ENCODE measurements at regions not wholly inside any gene's neighbourhood (a gene's known extent, or its start where the extent isn't known, plus 50 kb on each side); places are given as distances from the start of the nearest gene placed in this dataset.

DNA sequence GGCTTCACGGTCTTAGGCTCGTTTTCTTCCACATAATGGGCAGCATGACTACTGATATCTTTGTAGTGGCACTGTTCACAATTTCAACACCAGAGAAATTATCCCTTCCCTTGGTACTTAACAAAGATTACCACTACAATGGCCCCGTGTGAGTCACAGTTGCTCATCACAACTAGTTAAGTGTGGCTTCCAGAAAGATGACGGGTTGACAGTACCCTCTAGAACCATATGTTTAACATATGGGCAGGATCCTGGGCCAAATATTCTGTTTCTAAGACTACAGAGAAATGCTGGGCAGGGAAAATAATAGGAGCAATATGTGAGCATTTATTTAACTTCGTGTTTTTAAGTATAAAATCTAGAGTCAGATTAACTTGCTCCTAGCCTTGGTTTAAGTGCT lies 780.1 kb upstream of the LINC00305 start:
- H3K27ac ChIP-seq: no peak overlapping the region
- TF ChIP-seq, protein P1, sequence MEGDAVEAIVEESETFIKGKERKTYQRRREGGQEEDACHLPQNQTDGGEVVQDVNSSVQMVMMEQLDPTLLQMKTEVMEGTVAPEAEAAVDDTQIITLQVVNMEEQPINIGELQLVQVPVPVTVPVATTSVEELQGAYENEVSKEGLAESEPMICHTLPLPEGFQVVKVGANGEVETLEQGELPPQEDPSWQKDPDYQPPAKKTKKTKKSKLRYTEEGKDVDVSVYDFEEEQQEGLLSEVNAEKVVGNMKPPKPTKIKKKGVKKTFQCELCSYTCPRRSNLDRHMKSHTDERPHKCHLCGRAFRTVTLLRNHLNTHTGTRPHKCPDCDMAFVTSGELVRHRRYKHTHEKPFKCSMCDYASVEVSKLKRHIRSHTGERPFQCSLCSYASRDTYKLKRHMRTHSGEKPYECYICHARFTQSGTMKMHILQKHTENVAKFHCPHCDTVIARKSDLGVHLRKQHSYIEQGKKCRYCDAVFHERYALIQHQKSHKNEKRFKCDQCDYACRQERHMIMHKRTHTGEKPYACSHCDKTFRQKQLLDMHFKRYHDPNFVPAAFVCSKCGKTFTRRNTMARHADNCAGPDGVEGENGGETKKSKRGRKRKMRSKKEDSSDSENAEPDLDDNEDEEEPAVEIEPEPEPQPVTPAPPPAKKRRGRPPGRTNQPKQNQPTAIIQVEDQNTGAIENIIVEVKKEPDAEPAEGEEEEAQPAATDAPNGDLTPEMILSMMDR (conservative IDR thresholded peaks at IDR 0.05): no peak

DNA sequence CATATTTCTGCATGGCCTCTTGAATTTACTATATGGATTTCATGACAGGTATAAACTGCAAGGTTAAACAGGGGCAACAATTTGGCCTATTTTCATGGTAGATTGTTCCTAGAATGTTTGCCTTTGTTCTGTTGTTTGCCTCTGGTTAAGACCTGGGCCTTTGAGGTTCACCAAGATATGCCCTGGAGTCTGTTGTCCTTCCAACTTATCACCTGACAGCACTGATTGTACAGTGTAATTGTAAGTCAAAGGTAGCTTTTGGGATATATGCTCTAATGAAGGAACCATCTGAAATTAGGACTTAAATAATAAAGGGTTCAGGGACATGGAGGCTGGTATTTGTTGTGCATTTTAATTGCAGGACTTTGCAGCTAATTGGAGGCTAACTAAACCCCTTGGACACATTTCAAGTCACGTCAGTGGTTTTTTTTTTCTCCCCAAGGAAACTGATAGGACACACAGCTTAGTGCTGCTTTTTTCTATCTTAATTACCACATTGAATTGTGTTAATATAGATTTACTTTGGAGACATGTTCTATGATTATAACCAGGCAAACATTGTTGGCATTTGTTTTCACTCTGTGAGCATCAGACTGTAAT lies 771.2 kb upstream of the LINC00305 start:
- no peak for TF ChIP-seq ZFX (IDR thresholded peaks at IDR 0.05)
- TF ChIP-seq, protein P1 (conservative IDR thresholded peaks at IDR 0.05): no peak
- no peak overlapping the region for H3K27ac ChIP-seq

DNA sequence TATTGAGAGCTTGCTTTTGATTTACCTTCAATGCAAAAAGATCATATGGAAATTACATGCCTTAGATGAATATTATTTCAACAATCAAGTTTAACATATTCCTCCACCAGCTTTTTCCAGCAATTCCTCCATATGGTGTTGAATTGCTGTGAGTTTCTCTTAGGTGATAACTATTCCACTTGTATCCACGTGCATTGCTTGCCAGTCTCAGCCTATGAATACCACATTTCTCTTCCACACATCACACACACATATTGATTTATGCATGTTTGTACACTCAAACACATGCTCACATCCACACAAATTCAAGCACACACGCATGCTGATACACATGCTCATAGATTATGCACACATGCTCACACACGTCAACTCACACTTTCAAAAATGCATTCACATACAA lies 770.0 kb upstream of the LINC00305 start:
- no peak overlapping the region for H3K27ac ChIP-seq
- TF ChIP-seq, protein P1 (conservative IDR thresholded peaks at IDR 0.05): no peak
- TF ChIP-seq ZFX (IDR thresholded peaks at IDR 0.05): no peak

DNA sequence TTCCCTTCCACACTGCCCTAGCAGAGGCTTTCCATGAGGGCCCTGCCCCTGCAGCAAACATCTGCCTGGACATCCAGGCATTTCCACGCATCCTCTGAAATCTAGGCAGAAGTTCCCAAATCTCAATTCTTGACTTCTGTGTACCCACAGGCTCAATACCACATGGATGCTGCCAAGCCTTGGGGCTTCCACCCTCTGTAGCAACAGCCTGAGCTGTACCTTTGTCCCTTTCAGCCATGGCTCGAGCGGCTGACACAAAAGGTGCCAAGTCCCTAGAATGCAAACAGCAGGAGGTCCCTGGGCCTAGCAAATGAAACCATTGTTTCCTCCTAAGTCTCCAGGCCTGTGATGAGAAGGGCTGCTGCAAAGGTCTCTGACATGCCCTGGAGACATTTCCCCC lies 744.5 kb upstream of the LINC00305 start:
- TF ChIP-seq ZFX (IDR thresholded peaks at IDR 0.05): no peak
- TF ChIP-seq, protein P1 (conservative IDR thresholded peaks at IDR 0.05): no peak
- no peak overlapping the region for H3K27ac ChIP-seq

DNA sequence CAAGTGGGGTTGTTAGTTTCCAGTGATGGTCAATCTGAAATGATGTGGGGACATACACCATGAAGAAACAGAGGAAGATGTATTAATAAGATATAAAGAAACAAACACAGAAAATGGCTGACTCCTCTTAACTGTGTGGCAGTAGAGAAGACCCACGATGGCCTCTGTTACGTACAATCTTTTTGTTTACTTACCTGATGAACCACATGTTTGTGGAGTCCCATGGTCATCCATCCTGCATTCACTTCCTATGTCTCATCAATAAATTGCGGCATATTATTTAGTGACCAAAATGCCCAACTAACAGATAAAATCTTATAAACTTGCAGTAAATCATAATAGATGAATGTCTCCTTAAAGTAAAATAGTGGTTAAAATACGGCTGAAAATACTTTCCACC lies 740.1 kb upstream of the LINC00305 start:
- H3K27ac ChIP-seq: no peak overlapping the region
- no peak for TF ChIP-seq ZFX (IDR thresholded peaks at IDR 0.05)

DNA sequence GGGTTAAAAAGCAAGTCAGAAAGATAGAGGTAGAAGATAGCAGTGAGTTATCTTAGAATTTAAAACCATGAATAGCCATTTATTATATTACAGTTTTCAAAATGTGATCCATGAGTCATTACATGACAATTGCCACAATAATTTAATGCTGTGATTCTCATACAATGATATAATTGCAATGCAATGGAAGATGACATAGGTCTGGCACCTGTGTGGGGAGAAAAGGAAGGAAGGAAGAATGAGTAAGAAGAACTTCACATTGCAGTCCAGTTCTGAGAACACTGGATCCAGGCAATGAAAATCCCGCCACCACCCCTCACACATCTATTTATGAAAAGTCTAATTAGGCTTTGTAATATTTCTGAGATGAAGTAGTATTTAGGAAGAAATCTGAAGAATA lies 738.1 kb upstream of the LINC00305 start:
- TF ChIP-seq, protein P1 (conservative IDR thresholded peaks at IDR 0.05): no peak
- no peak for TF ChIP-seq ZFX (IDR thresholded peaks at IDR 0.05)
- no peak overlapping the region for H3K27ac ChIP-seq

DNA sequence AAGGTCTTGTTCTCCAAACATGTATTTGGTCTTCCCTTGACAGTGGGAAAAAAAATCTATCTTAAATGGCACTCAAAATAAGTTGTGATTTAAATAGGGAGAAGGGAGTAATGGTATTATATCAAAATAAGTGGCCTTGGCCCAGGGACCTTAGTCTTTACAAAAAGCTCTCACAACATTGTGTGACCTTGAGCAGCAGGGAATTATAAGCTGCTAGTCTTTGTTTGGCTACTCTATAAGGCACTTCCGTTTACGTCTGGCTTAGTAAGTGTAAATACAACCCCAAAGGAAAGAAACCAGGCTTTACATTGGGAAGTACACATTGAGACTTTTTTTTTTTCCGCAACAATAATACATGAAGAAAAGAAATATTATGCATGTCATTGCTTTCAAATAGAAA lies 734.0 kb upstream of the LINC00305 start:
- TF ChIP-seq, protein P1 (conservative IDR thresholded peaks at IDR 0.05): no peak
- TF ChIP-seq ZFX (IDR thresholded peaks at IDR 0.05): no peak
- H3K27ac ChIP-seq: no peak overlapping the region

DNA sequence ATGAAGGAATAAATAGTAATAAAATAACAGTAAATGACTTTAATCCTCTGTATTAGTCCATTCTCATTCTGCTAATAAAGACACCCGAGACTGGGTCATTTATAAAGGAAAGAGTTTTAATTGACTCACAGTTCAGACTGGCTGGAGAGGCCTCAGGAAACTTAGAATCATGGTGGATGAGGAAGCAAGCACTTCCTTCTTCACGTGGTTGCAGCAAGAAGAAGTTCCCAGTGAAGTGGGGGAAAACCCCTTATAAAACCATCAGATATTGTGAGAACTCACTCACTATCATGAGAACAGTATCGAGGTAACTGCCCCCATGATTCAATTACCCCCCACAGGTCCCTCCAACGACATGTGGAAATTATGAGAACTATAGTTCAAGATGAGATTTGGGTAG lies 727.9 kb upstream of the LINC00305 start:
- H3K27ac ChIP-seq: no peak overlapping the region
- TF ChIP-seq, protein P1 (conservative IDR thresholded peaks at IDR 0.05): no peak
- no peak for TF ChIP-seq ZFX (IDR thresholded peaks at IDR 0.05)
